ENCODE measurements at regions not wholly inside any gene's neighbourhood (a gene's known extent, or its start where the extent isn't known, plus 50 kb on each side); places are given as distances from the start of the nearest gene placed in this dataset.

GRCh38 chr1:22204989-22205913, 62.4 kb upstream of the WNT4 start:
- DNase-seq (ENCODE audit: extremely low spot score) = no peak
- ChIA-PET POLR2A (interaction anchor here (0.6 kb wide), 1 partner anchor 121 kb away, joined by 3 read pairs; no protein-coding TSS in a partner anchor), CTCF (interaction anchor here (1.3 kb wide), 1 partner anchor 8 kb away, joined by 4 read pairs; no protein-coding TSS in a partner anchor)
- no peak for TF ChIP-seq CTCF (IDR thresholded peaks at IDR 0.05; ENCODE audit: control extremely low read depth, extremely low read depth, low read depth, missing control alignments)

DNA sequence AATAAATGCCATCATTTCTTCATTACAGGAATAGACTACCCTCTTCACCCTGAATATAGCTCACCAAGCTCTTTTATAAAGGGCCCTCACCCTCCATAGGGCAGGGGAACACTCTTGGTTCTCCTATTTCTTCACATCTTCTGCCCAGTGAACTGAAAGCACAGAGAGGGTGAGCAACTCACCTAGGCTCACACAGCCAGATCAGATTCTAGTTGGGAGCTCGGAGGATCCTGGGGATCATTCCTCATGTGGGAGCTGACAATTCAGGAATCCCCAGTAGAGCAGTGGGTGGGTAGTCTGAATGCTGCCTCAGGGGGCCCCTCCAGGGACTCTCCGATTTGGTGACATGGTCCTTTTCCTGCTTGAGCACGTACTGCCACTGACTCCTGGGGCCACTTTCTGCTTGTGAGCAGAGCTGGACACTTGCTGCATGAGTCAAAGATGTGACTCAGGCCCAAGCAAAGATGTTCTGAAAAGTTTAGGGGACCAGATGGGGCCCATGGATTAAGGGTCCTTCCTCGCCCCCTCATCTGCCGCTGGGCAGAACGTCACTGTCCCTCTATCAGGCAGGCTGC, 63.7 kb upstream of the WNT4 start:
- ChIA-PET CTCF (interaction anchor here (1.3 kb wide), 1 partner anchor 9 kb away, joined by 4 read pairs; no protein-coding TSS in a partner anchor), POLR2A (no interaction called here)
- no peak for DNase-seq (ENCODE audit: extremely low spot score)
- no peak for TF ChIP-seq CTCF (IDR thresholded peaks at IDR 0.05; ENCODE audit: control extremely low read depth, extremely low read depth, low read depth, missing control alignments)

GRCh38 chr1:22207511-22208267, 64.8 kb upstream of the WNT4 start:
- ChIA-PET CTCF (interaction anchor here (1.1 kb wide), 1 partner anchor 10 kb away, joined by 4 read pairs; no protein-coding TSS in a partner anchor), POLR2A (no interaction called here)
- DNase-seq (ENCODE audit: extremely low spot score) = no peak
- no peak for TF ChIP-seq CTCF (IDR thresholded peaks at IDR 0.05; ENCODE audit: control extremely low read depth, extremely low read depth, low read depth, missing control alignments)

DNA sequence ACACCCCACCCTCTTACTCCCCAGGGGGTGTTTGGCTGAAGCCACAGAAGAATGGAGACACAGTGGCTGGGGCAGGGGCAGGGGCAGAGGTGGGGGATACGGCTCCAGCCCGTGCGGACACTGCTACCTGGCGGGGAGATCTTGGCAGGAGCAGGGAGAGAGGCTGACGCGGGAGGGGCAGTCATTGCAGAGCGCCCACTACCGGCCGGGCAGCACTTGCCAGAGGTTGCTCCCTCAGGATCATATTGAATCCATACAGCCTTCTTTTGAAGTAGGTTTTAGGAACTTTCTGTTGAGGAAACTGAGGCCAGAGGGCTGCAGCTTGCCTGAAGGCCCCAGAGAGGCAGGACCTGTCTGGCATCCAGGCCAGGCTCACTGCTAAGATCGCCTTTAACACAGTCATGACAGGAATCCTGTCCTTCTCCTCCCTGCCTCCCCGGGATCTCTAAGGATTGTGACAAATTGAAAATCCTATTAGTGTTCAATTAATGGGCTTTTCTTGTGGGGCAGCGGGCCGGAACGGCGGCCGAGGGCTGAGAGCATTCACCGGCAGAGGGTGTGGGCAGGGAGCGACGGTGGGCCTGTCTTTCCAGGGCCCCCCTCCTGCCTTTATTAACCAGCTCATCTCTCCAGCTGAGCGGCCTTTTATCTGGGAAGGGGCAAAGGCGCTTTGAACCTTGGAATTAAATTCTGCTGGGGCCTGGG, 65.5 kb upstream of the WNT4 start:
- DNase-seq (ENCODE audit: extremely low spot score) = no peak
- ChIA-PET CTCF (interaction anchor here (1.1 kb wide), 1 partner anchor 10 kb away, joined by 4 read pairs; no protein-coding TSS in a partner anchor), POLR2A (no interaction called here)
- TF ChIP-seq CTCF (IDR thresholded peaks at IDR 0.05; ENCODE audit: control extremely low read depth, extremely low read depth, low read depth, missing control alignments) = peak; percentile 4

DNA sequence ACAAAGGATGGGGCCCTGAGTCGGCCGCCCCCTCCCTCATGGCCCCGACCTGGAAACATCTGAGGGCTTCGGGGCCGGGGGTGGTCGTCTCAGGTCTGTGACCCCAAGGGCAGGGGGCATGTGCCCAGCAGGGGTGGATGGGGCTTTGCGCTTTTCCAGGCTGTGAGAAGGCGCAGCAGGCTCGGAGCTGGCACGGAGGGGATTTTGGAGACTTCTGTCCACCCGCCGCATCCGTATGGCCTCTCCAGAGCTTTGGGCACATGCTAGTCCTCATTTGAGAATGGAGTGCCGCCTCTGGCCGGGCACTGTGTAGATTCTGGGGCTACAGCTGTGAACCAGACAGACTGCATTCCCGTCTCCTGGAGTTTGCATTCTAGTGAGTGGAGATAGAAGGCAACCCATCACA, 66.1 kb upstream of the WNT4 start:
- no peak for TF ChIP-seq CTCF (IDR thresholded peaks at IDR 0.05; ENCODE audit: control extremely low read depth, extremely low read depth, low read depth, missing control alignments)
- DNase-seq (ENCODE audit: extremely low spot score) = no peak
- POLR2A ChIA-PET = no interaction called here
- CTCF ChIA-PET = no interaction called here

Measured in GM10248 (cell line).